Transverse colon (tissue), 4 donors: ENCODE measurements at regions not wholly inside any gene's neighbourhood (a gene's known extent, or its start where the extent isn't known, plus 50 kb on each side); places are given as distances from the start of the nearest gene placed in this dataset.

ENCODE experiments used
- DNase-seq: peaks from one replicate; pipeline ENCODE4 v3.0.0-alpha.2; 2019
- H3K27ac ChIP-seq, 4 donors: fragments of 200-600 bp; sonication (generic); 2 replicates each; pipeline ENCODE4 v1.5.1; 2016 to 2018; ENCODE audit warnings: inconsistent platforms in 4 of 4
- H3K27me3 ChIP-seq: fragments of 200-600 bp; sonication (generic); 2 replicates; pipeline ENCODE4 v1.5.1; 2017; ENCODE audit warnings: inconsistent platforms
- H3K36me3 ChIP-seq, 4 donors: fragments of 200-600 bp; sonication (generic); 2 replicates each; pipeline ENCODE4 v1.5.1; 2017 to 2019; ENCODE audit warnings: inconsistent platforms in 4 of 4
- H3K4me1 ChIP-seq, 4 donors: fragments of 200-600 bp; sonication (generic); 2 replicates each; pipeline ENCODE4 v1.5.1; 2017 to 2020; ENCODE audit warnings: inconsistent platforms in 4 of 4
- H3K4me3 ChIP-seq, 4 donors: fragments of 200-600 bp; sonication (generic); 1 replicate in 1 of 4; 2 replicates in 3 of 4; pipeline versions ENCODE4 v1.5.1 to v1.6.1; 2017 to 2019; ENCODE audit warnings: inconsistent platforms in 4 of 4
- H3K9me3 ChIP-seq, 2 donors: fragments of 200-600 bp; sonication (generic); 2 replicates each; pipeline ENCODE4 v1.5.1; 2017 to 2019; ENCODE audit warnings: inconsistent platforms in 2 of 2
- EP300 ChIP-seq: sonication (generic); formaldehyde crosslinking; IDR thresholded peaks from one replicate; pipeline ENCODE4 v1.6.1; 2017; ENCODE audit warnings: antibody characterized with exemption, low read depth
- POLR2A ChIP-seq: fragments of 450-650 bp; IDR thresholded peaks from one replicate; pipeline ENCODE4 v1.6.1; 2016; ENCODE audit warnings: antibody characterized with exemption, mild to moderate bottlenecking, moderate library complexity
- POLR2AphosphoS5 ChIP-seq, 3 donors: sonication (generic); formaldehyde crosslinking; IDR thresholded peaks; one replicate each; pipeline ENCODE4 v1.6.1; 2016; ENCODE audit warnings: antibody characterized with exemption in 3 of 3
- WGBS, 2 donors: methylation state at CpG; one replicate each; pipeline ENCODE4 v1.1.5; 2018; ENCODE audit warnings: low coverage in 1 of 2; 5-methylcytosine and 5-hydroxymethylcytosine counted together
- in situ Hi-C, 4 donors: fragments of 200-750 bp; cut with MboI; loops; one replicate each; pipeline versions ENCODE4 v1.15.0 to v1.15.1; 2017; ENCODE audit warnings: low sequenced_read_pairs in 3 of 4, low pct_ligation_motif_present in 1 of 4, low pct_unique_long_range_greater_than_20kb in 1 of 4
- intact Hi-C: fragments of 100-400 bp; cut with DNase I; formaldehyde crosslinking; loops from one replicate; pipeline ENCODE4 v1.15.1; 2023; ENCODE audit warnings: low total_unique reads
- TF ChIP-seq, protein P1 (sequence below), 5 experiments: fragments of 200-600 bp in 3 of 5; fragments of 450-650 bp in 2 of 5; sonication (generic) in 3 of 5; IDR thresholded peaks; 1 replicate in 2 of 5; 2 replicates in 3 of 5; pipeline ENCODE4 v1.5.1; 2016 to 2017; ENCODE audit warnings: antibody characterized with exemption in 5 of 5, inconsistent platforms in 3 of 5, mild to moderate bottlenecking in 2 of 5, moderate library complexity in 1 of 5

DNA sequence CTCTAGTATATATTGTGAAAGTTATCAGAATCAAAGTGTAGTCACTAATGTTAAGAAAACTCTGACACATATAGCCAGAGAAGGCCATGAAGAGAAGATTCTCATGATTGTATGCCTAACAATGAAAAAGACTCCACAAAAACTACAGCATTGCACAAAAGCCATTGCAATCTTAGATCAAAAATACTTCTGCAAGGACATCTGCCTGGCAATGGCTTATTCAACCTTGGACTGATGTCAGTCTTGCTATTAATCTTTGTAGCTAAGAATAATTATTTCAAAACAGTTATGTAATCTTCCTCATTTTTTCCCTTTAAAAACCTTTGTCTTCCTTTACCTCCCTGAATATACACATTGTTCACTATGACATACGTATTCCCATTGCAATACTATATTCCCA lies 55.3 kb upstream of the SLC36A4 start:
- H3K27ac ChIP-seq = no peak overlapping the region
- H3K9me3 ChIP-seq = no peaks in the 10 kb centered on the region
- intact Hi-C loops = no loop called here
- WGBS, 2 donors = 90 to 100% methylated on average over 1 of the region's 1 CpG
- H3K36me3 ChIP-seq = no peaks in the 10 kb centered on the region
- no peak for TF ChIP-seq POLR2A
- no peak for TF ChIP-seq POLR2AphosphoS5 (IDR thresholded peaks at IDR 0.05)
- no peak for TF ChIP-seq EP300
- TF ChIP-seq, protein P1, sequence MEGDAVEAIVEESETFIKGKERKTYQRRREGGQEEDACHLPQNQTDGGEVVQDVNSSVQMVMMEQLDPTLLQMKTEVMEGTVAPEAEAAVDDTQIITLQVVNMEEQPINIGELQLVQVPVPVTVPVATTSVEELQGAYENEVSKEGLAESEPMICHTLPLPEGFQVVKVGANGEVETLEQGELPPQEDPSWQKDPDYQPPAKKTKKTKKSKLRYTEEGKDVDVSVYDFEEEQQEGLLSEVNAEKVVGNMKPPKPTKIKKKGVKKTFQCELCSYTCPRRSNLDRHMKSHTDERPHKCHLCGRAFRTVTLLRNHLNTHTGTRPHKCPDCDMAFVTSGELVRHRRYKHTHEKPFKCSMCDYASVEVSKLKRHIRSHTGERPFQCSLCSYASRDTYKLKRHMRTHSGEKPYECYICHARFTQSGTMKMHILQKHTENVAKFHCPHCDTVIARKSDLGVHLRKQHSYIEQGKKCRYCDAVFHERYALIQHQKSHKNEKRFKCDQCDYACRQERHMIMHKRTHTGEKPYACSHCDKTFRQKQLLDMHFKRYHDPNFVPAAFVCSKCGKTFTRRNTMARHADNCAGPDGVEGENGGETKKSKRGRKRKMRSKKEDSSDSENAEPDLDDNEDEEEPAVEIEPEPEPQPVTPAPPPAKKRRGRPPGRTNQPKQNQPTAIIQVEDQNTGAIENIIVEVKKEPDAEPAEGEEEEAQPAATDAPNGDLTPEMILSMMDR (IDR thresholded peaks at IDR 0.05) = no peak
- no peak overlapping the region for H3K4me3 ChIP-seq
- DNase-seq = no peak
- no peaks in the 10 kb centered on the region for H3K27me3 ChIP-seq
- no peaks in the 10 kb centered on the region for H3K4me1 ChIP-seq
- in situ Hi-C loops = no loop called here

DNA sequence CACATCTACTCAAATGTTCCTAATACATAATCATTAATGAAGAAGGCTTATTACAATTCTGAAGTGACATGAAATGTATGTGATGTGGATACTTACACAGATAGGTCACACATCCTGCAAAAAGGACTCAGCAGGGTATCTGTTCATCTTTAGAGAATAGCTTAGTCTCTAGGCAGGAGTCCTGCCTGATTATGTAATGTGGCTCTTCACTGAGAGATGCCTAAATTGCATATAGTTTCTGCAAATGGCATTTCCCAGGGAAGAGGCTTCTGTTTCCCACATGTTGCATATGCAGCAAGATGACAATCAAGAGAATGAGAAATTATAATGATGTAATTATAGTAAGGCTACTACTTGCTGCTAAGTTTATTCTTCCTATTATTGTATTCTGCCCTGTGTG lies 58.8 kb upstream of the SLC36A4 start:
- Histone ChIP-seq H3K27ac (no peak overlapping the region), H3K4me3 (no peak overlapping the region), H3K27me3 (no peaks in the 10 kb centered on the region), H3K36me3 (no peaks in the 10 kb centered on the region), H3K9me3 (peaks cover 5 to 8% of the 10 kb centered on the region in 2 donors), H3K4me1 (no peaks in the 10 kb centered on the region)
- in situ Hi-C loops (no loop called here), intact Hi-C loops (no loop called here)
- no peak for DNase-seq
- TF ChIP-seq, protein P1 (IDR thresholded peaks at IDR 0.05) = no peak
- TF ChIP-seq POLR2AphosphoS5 (IDR thresholded peaks at IDR 0.05) (no peak), EP300 (no peak), POLR2A (no peak)

DNA sequence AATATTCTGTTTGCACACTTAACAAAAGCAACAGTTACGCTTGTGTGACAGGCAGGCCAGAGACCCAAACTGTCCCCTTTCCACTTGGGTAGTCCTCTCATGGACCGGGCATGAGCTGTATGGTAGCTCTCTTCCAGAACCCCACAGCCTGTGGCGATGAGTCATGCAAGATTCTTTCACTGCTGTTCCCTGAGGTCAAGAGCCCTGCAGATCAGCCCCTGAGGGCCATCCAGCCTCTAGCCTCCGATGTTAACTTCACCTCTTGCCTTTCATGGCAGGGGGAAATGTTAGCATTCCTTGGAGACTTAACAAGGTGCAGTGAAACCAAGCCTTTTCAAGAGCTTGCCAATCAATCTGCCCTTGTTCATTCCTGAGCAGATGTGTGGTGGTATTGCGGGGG lies 63.2 kb upstream of the DEUP1 start:
- no peaks in the 10 kb centered on the region for H3K9me3 ChIP-seq
- no peak for DNase-seq
- H3K4me3 ChIP-seq = no peak overlapping the region
- TF ChIP-seq, protein P1 (IDR thresholded peaks at IDR 0.05) = no peak
- no peak for TF ChIP-seq EP300
- TF ChIP-seq POLR2A = no peak
- TF ChIP-seq POLR2AphosphoS5 (IDR thresholded peaks at IDR 0.05) = no peak
- no peak overlapping the region for H3K27ac ChIP-seq
- intact Hi-C loops = no loop called here
- in situ Hi-C loops = no loop called here
- H3K4me1 ChIP-seq = no peaks in the 10 kb centered on the region
- WGBS, 2 donors = 85% methylated on average over 5 of the region's 5 CpGs; no CpG with 5 or more reads in 1 of the 2 donors
- no peaks in the 10 kb centered on the region for H3K36me3 ChIP-seq
- H3K27me3 ChIP-seq = no peaks in the 10 kb centered on the region

DNA sequence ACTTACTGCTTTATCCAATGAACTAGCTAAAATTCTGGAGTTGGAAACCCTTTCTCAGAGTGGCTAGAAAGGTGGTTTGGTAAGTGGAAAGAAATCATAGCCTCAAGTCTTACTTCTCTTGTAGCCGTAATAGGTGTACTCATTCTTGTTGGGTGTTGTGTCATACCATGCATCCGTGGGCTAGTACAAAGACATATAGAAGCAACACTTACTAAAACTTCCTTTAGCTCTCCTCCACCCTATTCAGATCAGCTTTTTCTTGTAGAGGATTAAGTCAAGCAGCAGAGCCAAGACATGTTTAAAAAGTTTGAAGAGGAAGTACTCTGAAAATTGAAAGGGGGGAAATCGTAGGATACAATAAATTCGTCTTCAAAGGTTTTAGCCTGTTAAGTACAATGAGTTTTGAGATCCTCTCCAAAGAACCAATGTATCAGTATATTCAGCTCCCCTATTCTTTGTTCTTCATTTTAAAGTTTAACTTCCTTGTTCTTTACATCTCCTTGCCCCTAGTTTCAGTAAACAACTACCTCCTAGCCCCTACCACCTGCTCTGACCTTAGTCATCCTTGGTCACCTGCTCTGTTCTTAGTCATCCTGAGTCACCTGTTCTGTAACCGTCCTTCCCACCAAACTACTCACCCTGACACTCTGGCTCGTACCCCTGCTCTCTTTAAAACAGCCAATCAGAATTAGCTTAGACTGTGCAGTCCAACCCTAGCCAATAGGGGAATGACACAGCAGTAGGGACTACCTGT lies 62.1 kb upstream of the DEUP1 start:
- H3K4me3 ChIP-seq = no peak overlapping the region
- intact Hi-C loops = no loop called here
- WGBS, 2 donors = 60 to 73% methylated on average over 4 to 6 of the region's 6 CpGs
- H3K4me1 ChIP-seq = no peaks in the 10 kb centered on the region
- no peaks in the 10 kb centered on the region for H3K36me3 ChIP-seq
- no peaks in the 10 kb centered on the region for H3K27me3 ChIP-seq
- no peak for TF ChIP-seq POLR2AphosphoS5 (IDR thresholded peaks at IDR 0.05)
- no peak overlapping the region for H3K27ac ChIP-seq
- DNase-seq = no peak
- H3K9me3 ChIP-seq = no peaks in the 10 kb centered on the region
- in situ Hi-C loops = no loop called here

DNA sequence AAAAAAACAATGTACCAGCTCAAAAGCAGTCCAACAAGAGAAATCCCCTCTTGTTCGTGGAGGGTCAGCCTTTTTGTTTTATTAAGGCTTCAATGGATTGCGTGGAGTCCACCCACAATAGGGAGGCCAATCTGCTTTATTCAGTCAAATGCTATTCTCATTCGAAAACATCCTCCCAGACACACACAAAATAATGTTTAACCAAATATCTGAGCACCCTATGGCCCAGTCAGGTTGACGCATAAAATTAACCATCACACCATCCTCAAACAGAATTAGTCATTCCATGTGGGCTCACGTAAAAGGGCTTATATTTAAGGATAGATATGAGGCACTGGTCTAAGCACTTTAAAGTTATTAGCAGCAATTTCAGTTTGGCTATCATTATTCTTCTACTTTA lies 58.9 kb upstream of the DEUP1 start:
- Histone ChIP-seq H3K36me3 (no peaks in the 10 kb centered on the region), H3K9me3 (no peaks in the 10 kb centered on the region), H3K27me3 (no peaks in the 10 kb centered on the region), H3K4me1 (no peaks in the 10 kb centered on the region), H3K4me3 (no peak overlapping the region), H3K27ac (no peak overlapping the region)
- WGBS, 2 donors = 84 to 88% methylated on average over 5 of the region's 5 CpGs
- in situ Hi-C loops = no loop called here
- no peak for DNase-seq
- TF ChIP-seq POLR2AphosphoS5 (IDR thresholded peaks at IDR 0.05) (no peak), POLR2A (no peak), EP300 (no peak)
- TF ChIP-seq, protein P1 (IDR thresholded peaks at IDR 0.05) = no peak
- intact Hi-C loops = no loop called here
